K562 (cell line): ENCODE measurements at regions not wholly inside any gene's neighbourhood (a gene's known extent, or its start where the extent isn't known, plus 50 kb on each side); places are given as distances from the start of the nearest gene placed in this dataset.

Source experiments
- CHD1 ChIP-seq: fragments of 200-600 bp; sonication (generic); IDR thresholded peaks from one replicate; pipeline ENCODE4 v1.6.1; 2012; ENCODE audit warnings: mild to moderate bottlenecking, moderate library complexity, low read length, inconsistent platforms
- CREB3L1 ChIP-seq: fragments of 450-650 bp; IDR thresholded peaks from 2 replicates; pipeline ENCODE4 v1.6.1; 2014; ENCODE audit warnings: low read depth, mild to moderate bottlenecking, moderate library complexity, borderline replicate concordance
- DPF2 ChIP-seq: fragments of 450-650 bp; IDR thresholded peaks from 2 replicates; pipeline ENCODE4 v1.6.1; 2016
- E2F6 ChIP-seq, 2 experiments: IDR thresholded peaks; 2 replicates each; pipeline ENCODE4 v1.6.1; 2011; ENCODE audit warnings: borderline replicate concordance in 1 of 2, control low read depth in 1 of 2, low read depth in 1 of 2, low read length in 1 of 2, mild to moderate bottlenecking in 1 of 2, mixed read lengths in 1 of 2, moderate library complexity in 1 of 2; ENCODE audit not compliant: insufficient read depth in 1 of 2, insufficient read length in 1 of 2, poor library complexity in 1 of 2, severe bottlenecking in 1 of 2; ENCODE audit errors: extremely low read depth in 1 of 2
- HCFC1 ChIP-seq: IDR thresholded peaks from 2 replicates; pipeline ENCODE4 v1.6.1; 2012; ENCODE audit warnings: low read depth, low read length, improper control_type of control experiment
- HMGXB4 ChIP-seq: sonication (generic); formaldehyde crosslinking; IDR thresholded peaks from 2 replicates; pipeline ENCODE4 v1.8.1; 2023; ENCODE audit warnings: mild to moderate bottlenecking, missing genetic modification reagents
- HNRNPH1 ChIP-seq: fragments of 200-400 bp; formaldehyde crosslinking; optimal IDR thresholded peaks from 2 replicates; pipeline ENCODE3; 2017; ENCODE audit warnings: low read depth, mild to moderate bottlenecking, low read length, moderate library complexity
- MBD2 ChIP-seq: sonication (generic); IDR thresholded peaks from 2 replicates; pipeline ENCODE4 v1.6.1; 2016; ENCODE audit warnings: low read depth, borderline replicate concordance
- RFX7 ChIP-seq: fragments of 250-450 bp; sonication (Bioruptor Pico); IDR thresholded peaks from 2 replicates; pipeline ENCODE4 v1.5.1; 2021; ENCODE audit warnings: mild to moderate bottlenecking
- SMARCA5 ChIP-seq: fragments of 450-650 bp; IDR thresholded peaks from 2 replicates; pipeline ENCODE4 v1.6.1; 2016
- SUPT5H ChIP-seq: fragments of 450-650 bp; IDR thresholded peaks from 2 replicates; pipeline ENCODE4 v1.6.1; 2016
- ZNF197 ChIP-seq: fragments of 200-800 bp; sonication (Bioruptor generic); IDR thresholded peaks from 2 replicates; pipeline ENCODE4 v1.6.1; 2016; ENCODE audit warnings: low read depth, missing genetic modification characterization, missing compliant biosample characterization
- TF ChIP-seq, protein P1 (sequence below), 2 experiments: IDR thresholded peaks in 1 of 2; conservative IDR thresholded peaks in 1 of 2; 2 replicates each; pipeline ENCODE4 v1.6.1; 2016; ENCODE audit warnings: low read depth in 2 of 2, mild to moderate bottlenecking in 1 of 2, missing compliant biosample characterization in 1 of 2, missing genetic modification characterization in 1 of 2, moderate library complexity in 1 of 2
- TF ChIP-seq, protein P2 (sequence below): fragments of 200-800 bp; sonication (Bioruptor generic); IDR thresholded peaks from 2 replicates; pipeline ENCODE4 v1.6.1; 2017; ENCODE audit warnings: missing genetic modification characterization, missing compliant biosample characterization
- TF ChIP-seq, protein P3 (sequence below): conservative IDR thresholded peaks from 2 replicates; pipeline ENCODE4 v1.6.1; 2011; ENCODE audit warnings: low read depth, mild to moderate bottlenecking, low read length; ENCODE audit not compliant: control insufficient read depth

GRCh38 chr1:94734963-94735901 lies 84.9 kb upstream of the SLC44A3 start (continued):
- TF ChIP-seq HCFC1 (no peak), HMGXB4 (CRISPR knock-in tag) (no peak), ZNF197 (peak; percentile 21; the same call in 1 of the 2 replicates), SMARCA5 (no peak), RFX7 (CRISPR knock-in tag) (no peak), MBD2 (no peak), CREB3L1 (no peak), HNRNPH1 (no peak), DPF2 (no peak), CHD1 (no peak), E2F6 (IDR thresholded peaks at IDR 0.05; ENCODE audit: borderline replicate concordance in 1 of 2, extremely low read depth in 1 of 2, insufficient read depth in 1 of 2, insufficient read length in 1 of 2, low read depth in 1 of 2, low read length in 1 of 2, poor library complexity in 1 of 2, severe bottlenecking in 1 of 2) (no peak), SUPT5H (no peak)
- TF ChIP-seq, protein P1, sequence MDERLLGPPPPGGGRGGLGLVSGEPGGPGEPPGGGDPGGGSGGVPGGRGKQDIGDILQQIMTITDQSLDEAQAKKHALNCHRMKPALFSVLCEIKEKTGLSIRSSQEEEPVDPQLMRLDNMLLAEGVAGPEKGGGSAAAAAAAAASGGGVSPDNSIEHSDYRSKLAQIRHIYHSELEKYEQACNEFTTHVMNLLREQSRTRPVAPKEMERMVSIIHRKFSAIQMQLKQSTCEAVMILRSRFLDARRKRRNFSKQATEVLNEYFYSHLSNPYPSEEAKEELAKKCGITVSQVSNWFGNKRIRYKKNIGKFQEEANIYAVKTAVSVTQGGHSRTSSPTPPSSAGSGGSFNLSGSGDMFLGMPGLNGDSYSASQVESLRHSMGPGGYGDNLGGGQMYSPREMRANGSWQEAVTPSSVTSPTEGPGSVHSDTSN (CRISPR knock-in tag; IDR thresholded peaks at IDR 0.05; ENCODE audit: low read depth): no peak
- TF ChIP-seq, protein P1 (tag; conservative IDR thresholded peaks at IDR 0.05; ENCODE audit: low read depth): peak; percentile 46; the same call in 1 of the 2 replicates
- TF ChIP-seq, protein P2, sequence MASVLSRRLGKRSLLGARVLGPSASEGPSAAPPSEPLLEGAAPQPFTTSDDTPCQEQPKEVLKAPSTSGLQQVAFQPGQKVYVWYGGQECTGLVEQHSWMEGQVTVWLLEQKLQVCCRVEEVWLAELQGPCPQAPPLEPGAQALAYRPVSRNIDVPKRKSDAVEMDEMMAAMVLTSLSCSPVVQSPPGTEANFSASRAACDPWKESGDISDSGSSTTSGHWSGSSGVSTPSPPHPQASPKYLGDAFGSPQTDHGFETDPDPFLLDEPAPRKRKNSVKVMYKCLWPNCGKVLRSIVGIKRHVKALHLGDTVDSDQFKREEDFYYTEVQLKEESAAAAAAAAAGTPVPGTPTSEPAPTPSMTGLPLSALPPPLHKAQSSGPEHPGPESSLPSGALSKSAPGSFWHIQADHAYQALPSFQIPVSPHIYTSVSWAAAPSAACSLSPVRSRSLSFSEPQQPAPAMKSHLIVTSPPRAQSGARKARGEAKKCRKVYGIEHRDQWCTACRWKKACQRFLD (CRISPR knock-in tag): no peak
- TF ChIP-seq, protein P3, sequence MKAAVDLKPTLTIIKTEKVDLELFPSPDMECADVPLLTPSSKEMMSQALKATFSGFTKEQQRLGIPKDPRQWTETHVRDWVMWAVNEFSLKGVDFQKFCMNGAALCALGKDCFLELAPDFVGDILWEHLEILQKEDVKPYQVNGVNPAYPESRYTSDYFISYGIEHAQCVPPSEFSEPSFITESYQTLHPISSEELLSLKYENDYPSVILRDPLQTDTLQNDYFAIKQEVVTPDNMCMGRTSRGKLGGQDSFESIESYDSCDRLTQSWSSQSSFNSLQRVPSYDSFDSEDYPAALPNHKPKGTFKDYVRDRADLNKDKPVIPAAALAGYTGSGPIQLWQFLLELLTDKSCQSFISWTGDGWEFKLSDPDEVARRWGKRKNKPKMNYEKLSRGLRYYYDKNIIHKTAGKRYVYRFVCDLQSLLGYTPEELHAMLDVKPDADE: no peak
